ENCODE measurements at regions not wholly inside any gene's neighbourhood (a gene's known extent, or its start where the extent isn't known, plus 50 kb on each side); places are given as distances from the start of the nearest gene placed in this dataset.

- H3K36me3 ChIP-seq = no peaks in the 10 kb centered on the region
- H3K27me3 ChIP-seq (ENCODE audit: low read depth) = no peaks in the 10 kb centered on the region
- no peak for TF ChIP-seq CTCF (IDR thresholded peaks at IDR 0.05; ENCODE audit: borderline replicate concordance)
- peak overlapping the region; percentile 48 for H3K27ac ChIP-seq (replicated peaks)
- no peaks in the 10 kb centered on the region for H3K9me3 ChIP-seq (replicated peaks)
- H3K4me1 ChIP-seq = peaks cover 4% of the 10 kb centered on the region
- no peak overlapping the region for H3K4me3 ChIP-seq
- DNase-seq = no peak
- intact Hi-C loops (cut with micrococcal nuclease) = no loop called here
Measured at GRCh38 chr4:185071236-185071811, 53.0 kb downstream of the HELT start.

- no peak for DNase-seq
- Histone ChIP-seq H3K4me1 (no peaks in the 10 kb centered on the region), H3K9me3 (replicated peaks) (no peaks in the 10 kb centered on the region), H3K27ac (replicated peaks) (no peak overlapping the region), H3K4me3 (no peak overlapping the region), H3K27me3 (ENCODE audit: low read depth) (no peaks in the 10 kb centered on the region), H3K36me3 (no peaks in the 10 kb centered on the region)
- no peak for TF ChIP-seq CTCF (IDR thresholded peaks at IDR 0.05; ENCODE audit: borderline replicate concordance)
- intact Hi-C loops (cut with micrococcal nuclease) = no loop called here
Measured at GRCh38 chr4:185079271-185079905, 61.1 kb downstream of the HELT start.

GRCh38 chr4:185080545-185080944 lies 62.3 kb downstream of the HELT start:
- intact Hi-C loops (cut with micrococcal nuclease) = no loop called here
- no peak for TF ChIP-seq CTCF (IDR thresholded peaks at IDR 0.05; ENCODE audit: borderline replicate concordance)
- Histone ChIP-seq H3K4me1 (no peaks in the 10 kb centered on the region), H3K27ac (replicated peaks) (no peak overlapping the region), H3K9me3 (replicated peaks) (no peaks in the 10 kb centered on the region), H3K4me3 (no peak overlapping the region), H3K27me3 (ENCODE audit: low read depth) (no peaks in the 10 kb centered on the region), H3K36me3 (no peaks in the 10 kb centered on the region)
- no peak for DNase-seq

- Histone ChIP-seq H3K4me3 (no peak overlapping the region), H3K4me1 (no peaks in the 10 kb centered on the region), H3K27ac (replicated peaks) (no peak overlapping the region), H3K36me3 (no peaks in the 10 kb centered on the region), H3K9me3 (replicated peaks) (no peaks in the 10 kb centered on the region), H3K27me3 (ENCODE audit: low read depth) (no peaks in the 10 kb centered on the region)
- DNase-seq = no peak
- no peak for TF ChIP-seq CTCF (IDR thresholded peaks at IDR 0.05; ENCODE audit: borderline replicate concordance)
- intact Hi-C loops (cut with micrococcal nuclease) = no loop called here
Measured at GRCh38 chr4:185082561-185082960, 60.5 kb upstream of the SLC25A4 start.

GRCh38 chr4:185086053-185086452 lies 57.0 kb upstream of the SLC25A4 start:
- Histone ChIP-seq H3K4me3 (no peak overlapping the region), H3K4me1 (no peaks in the 10 kb centered on the region), H3K27me3 (ENCODE audit: low read depth) (no peaks in the 10 kb centered on the region), H3K27ac (replicated peaks) (no peak overlapping the region), H3K9me3 (replicated peaks) (no peaks in the 10 kb centered on the region), H3K36me3 (no peaks in the 10 kb centered on the region)
- intact Hi-C loops (cut with micrococcal nuclease) = no loop called here
- TF ChIP-seq CTCF (IDR thresholded peaks at IDR 0.05; ENCODE audit: borderline replicate concordance) = no peak
- no peak for DNase-seq

Data from left ventricle myocardium inferior (tissue), 1 donor.